DMS53 treated with DMSO at 0.1 percent for 48 hours (cell line): ENCODE measurements at regions not wholly inside any gene's neighbourhood (a gene's known extent, or its start where the extent isn't known, plus 50 kb on each side); places are given as distances from the start of the nearest gene placed in this dataset.

Experiments
- DNase-seq: peaks from one replicate; lab custom pipeline; 2025; ENCODE audit not compliant: unreplicated experiment; lab: John Stamatoyannopoulos, UW

GRCh38 chr14:101495284-101495683 lies 66.0 kb upstream of the DIO3 start:
- no peak for DNase-seq

- no peak for DNase-seq
Measured at GRCh38 chr14:101495827-101496775, 65.2 kb upstream of the DIO3 start.

DNA sequence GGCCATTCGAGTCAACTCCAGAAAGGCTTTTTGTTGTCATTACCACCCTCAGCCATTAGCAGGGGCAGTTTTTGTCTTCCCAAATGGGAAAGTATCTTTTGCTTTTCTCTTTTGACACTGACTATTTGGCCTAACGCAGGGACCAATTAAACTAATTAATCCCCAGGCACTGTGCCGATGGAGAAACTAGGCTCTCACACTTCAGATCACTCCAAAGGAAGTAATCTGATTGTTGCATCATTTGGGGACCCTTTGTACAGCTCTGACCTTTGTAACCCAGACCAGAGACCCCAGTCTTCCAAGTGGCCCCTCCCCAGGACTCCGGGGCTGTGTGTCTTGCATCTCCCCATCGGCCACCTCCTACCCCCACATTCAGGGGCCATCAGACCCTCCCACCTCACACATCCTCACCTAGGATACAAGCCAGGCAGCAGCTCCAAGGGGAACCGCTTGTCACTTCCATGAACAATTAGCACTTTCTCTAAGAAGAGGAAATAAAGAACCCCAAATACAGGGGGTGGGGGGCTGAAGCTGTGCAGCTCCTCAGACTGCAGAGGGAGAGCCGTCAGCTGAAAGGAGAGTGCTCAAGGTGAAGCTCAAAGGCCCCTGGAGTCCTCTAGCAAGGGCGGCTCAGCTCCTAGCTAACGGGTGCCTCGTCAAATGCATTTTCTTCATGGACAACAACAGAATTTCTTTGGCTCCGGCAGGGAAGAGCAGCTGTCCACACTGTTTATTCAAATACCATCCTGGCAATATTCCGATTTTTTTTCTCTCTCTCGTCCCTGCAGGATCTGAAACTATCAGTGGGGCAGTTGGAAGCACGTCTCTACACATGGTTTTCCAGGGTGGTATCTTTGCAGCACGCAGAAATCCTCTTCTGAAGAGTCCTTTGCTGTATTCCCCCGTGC lies 64.3 kb upstream of the DIO3 start:
- no peak for DNase-seq

DNA sequence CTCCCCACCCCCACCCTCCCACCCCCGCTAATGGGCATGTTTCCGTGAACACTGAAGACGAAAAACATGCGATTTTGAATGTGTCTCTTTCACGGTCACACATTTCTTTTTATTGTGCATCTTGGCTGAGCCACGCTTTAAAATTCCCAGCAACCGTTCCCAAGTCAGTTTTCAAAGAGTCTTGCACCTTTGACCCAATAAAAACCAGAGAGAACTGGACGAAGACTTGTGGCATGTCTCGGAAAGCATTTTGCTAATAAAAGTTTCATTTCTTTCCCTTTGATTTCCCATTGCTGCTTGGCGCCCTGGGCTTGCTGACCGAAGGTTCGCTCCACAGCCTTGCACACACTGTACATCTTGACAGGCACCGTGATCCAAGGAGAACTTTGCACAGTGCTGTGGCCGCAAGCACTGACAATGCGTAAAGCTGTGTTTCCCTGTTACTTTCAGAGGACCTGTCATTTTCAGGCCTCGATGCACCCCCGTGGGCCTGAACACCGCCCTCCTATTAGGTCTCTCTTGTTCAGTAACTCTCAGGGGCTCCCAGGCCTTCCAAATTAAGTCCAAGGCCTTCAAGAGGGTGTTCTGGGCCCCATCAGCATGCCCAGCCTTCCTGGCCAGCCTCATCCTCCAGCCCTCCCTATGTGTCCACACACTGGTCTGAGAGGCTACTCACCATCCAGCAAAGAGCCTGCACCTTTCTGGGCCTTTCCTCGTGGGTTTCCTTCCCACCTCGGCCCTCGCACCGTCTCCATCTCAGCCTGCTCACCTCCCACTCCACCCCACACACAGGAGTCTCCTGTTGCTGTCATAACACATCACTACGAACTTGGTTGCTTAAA lies 63.4 kb upstream of the DIO3 start:
- no peak for DNase-seq

DNA sequence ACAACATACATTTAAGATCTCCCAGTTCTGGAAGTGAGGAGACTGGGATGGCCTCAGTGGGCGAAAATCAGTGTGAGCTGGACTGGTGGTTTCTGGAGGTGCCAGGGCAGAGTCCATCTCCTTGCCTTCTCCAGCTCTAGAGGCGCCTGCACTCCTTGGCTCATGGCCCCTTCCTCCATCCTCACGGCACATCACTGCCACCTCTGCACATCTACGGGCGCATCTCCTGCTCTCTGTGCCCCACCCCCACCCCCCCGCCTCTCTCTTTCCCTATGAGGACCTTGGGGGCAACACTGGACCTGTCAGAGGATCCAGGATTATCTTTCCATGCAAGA lies 62.8 kb upstream of the DIO3 start:
- no peak for DNase-seq

DNA sequence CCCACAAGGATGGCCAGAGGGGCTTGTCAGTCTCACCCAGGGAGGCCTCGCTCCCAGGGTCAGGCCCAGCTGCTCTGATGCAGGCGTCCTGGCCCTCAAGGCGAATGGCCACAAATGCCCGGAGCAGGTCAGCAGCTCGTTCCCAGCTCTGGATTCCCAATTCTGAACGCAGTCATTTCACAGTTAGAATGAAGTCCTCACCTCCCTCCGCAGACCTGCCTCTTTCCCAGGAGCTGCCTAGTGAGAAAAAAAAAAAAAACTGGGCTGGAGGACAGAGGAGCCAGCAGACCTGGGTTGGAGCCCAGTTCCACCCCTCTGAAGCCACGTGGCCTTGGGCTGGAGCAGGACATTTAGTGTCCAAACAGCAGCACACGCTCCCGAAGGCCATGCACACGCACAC lies 62.2 kb upstream of the DIO3 start:
- no peak for DNase-seq

DNA sequence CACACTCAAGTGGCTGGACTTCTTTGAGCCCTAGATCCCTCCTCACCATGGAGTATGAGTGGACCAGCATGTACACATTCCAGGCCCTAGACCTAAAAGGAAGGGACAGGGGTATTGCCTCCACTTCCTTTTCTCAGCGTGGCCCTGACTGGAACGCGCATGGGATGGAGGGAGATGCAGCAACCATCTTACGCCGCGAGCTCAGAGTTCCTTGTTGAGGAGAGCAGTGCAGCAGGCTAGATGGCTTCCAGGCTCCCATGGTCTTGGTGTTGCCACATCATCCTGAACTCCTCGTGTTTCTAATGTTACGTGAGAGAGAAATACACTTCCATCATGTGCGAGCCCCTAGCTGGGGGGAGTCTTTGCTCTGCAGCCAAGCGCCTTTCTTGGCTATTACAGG lies 61.8 kb upstream of the DIO3 start:
- DNase-seq: no peak

DNA sequence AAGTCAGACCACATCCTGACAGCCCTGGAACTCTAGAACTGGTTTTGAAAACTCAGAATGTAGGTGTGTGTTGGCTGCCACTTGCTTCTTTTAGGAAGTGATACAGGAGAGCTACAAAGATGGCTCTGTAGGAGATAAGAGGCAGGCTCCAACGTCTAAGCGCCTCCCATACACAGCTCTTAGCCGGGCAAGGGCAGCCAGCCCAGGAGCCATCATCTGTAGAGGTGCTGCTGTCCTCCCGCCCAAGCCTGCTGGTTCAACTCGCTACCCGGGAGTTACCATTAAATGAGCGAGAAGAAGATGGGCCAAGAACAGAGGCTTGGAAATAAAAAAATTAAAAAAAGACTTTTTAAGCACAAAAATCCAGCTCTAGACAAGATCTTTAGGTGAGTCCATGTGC lies 61.2 kb upstream of the DIO3 start:
- no peak for DNase-seq

GRCh38 chr14:101500681-101501080 lies 60.6 kb upstream of the DIO3 start:
- DNase-seq: no peak

DNA sequence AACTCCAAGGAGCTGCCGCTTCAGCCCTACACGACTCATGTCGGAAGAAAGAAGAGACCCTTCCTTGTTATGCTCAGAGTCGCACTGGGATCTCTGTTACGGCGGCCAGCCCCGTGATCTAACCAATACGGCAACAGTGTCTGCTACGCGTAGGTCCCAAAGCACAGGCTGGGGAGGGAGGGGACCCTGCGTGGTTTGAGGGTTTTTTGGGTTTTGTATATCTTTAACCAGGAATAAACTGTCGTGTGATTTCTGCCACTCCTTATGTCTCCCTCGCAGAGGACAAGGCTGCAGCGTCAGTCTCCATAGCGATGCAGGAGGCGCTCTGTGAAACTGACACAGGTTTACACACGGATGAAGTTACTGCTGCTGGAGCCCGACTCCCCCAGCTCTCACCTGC lies 60.0 kb upstream of the DIO3 start:
- DNase-seq: no peak

DNA sequence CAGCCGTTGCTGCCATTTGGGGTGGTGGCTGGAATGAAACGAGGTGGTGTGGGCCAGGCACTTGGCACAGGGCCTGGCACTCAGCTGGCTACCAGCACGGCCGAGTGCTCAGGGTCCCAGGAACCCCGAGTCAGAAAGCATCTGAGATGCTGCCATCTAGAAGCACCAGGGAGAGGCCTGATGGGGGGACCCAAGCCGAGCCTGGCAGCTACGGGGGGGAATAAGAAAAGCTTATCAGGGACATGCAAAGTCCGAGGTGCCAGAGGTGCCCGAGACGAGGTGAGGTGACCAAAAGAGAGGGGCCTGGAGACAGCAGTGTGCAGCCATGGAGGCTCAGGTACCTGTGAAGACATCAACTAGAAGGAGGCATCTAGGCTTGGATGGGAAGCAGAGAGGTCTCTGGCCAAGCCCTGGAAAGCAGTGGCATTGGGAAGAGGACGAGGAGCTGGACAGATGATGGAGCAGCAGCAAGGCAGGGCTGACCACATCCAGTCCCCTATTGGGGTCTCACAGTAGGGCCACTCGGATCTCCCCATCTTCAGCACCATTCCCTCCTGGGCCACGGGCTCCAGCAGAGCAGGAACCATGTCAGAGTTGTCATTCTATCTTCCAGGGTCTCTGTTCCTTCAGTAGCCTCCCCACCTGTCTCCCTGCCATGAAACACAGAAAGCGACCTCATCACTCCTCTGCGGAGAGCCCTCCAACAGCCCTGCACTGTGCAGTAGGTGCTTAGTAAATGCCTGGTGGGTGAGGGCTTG lies 59.3 kb upstream of the DIO3 start:
- no peak for DNase-seq

DNA sequence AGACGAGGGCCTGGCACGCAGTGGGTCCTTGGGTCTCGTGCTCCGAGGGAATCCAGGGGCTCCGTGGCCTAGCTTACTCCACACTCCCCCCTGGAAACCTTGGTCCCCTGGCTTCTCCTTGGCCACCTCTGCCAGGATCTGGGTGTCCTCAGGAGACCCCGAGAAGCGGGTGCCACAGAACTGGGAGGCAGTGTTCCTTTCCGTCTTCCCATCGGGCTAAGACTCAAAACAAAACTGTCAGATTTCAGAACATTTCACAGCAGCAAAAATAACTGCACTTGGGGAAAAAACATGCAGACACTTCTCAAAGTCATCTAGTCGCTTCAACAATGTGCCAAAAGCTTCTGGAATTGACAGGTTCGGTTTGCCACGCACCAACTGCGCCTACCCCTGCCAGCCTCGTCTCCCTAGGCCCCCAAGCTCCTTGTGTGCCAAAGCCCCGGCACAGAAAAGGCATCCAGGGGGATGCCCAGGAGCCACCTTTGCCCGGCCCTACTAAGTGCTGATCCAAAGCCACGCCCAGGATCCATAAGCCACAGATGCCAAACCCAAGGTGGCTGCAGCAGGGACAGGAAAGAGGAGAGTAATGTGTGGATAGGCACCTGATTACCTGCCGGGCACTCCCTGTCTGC lies 58.4 kb upstream of the DIO3 start:
- no peak for DNase-seq

DNA sequence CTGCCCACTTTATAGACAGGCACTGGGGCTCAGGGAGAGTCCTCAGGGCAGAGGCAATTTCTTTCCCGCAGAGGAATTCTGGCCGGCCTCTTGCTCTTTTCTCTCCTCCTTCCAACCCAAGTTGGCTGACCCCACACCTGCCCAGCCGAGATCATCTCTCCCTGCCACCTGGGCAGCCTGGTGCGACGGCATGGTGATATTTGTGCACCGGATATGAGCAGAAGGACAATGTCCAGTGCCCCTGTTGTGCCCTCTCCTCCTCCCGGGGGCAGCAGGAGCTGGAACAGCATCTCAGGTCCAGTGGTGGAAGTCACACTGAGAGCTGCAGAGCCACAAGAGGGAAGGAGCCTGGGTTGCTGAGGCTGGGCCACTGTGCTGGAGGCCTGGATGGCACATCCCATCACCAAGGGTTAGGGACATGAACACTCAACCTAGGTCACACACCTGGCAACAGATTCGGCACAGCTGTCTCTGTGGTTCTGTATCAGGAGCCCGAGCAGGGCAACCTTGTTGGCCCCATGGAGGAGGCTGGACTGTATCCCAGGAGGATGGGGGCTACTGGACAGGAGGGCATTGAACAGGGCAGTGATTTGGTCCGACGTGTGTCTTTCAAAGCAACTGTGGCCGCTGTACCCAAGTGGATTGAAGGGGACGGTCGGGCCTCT lies 57.7 kb upstream of the DIO3 start:
- no peak for DNase-seq

GRCh38 chr14:101504096-101504948 lies 57.0 kb upstream of the DIO3 start:
- no peak for DNase-seq

DNA sequence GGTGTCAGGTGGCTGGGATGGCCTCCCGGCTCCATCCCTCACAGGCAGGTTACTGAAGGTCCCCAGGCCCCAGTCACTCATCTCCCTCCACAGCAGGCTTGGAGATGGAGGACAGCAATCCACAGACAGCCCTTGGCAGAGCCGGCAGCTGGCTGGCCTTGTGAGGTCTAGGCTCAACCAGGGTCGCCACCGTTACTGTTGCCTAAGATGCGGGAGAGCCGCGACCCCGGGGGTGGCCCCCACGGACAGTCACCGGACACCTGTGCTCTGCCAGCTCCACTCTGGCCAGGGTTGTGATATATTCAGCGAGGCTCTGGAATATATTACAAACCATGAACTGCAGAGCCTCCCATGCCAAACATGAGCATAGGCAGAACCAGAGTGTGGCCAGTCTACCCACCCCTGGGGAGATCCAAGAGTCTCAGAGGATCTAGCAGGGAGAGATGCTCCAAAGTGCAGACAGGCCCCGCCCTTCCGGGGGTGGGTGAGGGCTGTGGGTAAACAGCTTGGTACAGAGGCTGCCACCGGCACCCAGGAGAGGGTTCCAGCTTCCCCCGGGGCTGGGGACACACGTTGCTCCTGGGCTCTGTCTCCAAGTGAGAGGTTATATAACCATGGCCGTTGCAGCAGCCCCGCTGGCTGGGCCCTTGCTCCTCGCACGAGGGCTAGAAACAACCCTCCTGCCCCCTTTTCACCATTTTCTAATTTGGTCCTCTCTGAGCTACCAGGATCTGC lies 55.9 kb upstream of the DIO3 start:
- DNase-seq: no peak

GRCh38 chr14:101506211-101506925 lies 54.9 kb upstream of the DIO3 start:
- DNase-seq: no peak
